Cardiac septum (tissue), 1 donor: ENCODE measurements at regions not wholly inside any gene's neighbourhood (a gene's known extent, or its start where the extent isn't known, plus 50 kb on each side); places are given as distances from the start of the nearest gene placed in this dataset.
"Not testable (repeated sequence)": the region's sequence is repeated elsewhere in the genome, so short reads cannot be mapped to it uniquely, and the experiment has no call there.

Experiments used
- DNase-seq: peaks from one replicate; pipeline ENCODE4 v3.0.0-alpha.2; 2020; ENCODE audit warnings: low spot score
- intact Hi-C: fragments of 100-400 bp; cut with DNase I; formaldehyde crosslinking; loops from one replicate; pipeline ENCODE4 v1.14.0; 2022
- donor health status: DM: no; HTN: no; CAD: no.

- DNase-seq, result no peak
- intact Hi-C loops, result no loop called here
Measured at GRCh38 chr4:141435446-141436225, 200.7 kb upstream of the IL15 start.

- DNase-seq, result no peak
- intact Hi-C loops, result no loop called here
Measured at GRCh38 chr4:141439223-141439622, 197.2 kb upstream of the IL15 start.

- DNase-seq, result no peak
- intact Hi-C loops, result no loop called here
Measured at GRCh38 chr4:141447761-141448160, 188.6 kb upstream of the IL15 start.

- intact Hi-C loops, result no loop called here
Measured at GRCh38 chr4:141448490-141448889, 187.9 kb upstream of the IL15 start.

GRCh38 chr4:141449927-141450326, 186.5 kb upstream of the IL15 start:
- no peak for DNase-seq
- intact Hi-C loops, result no loop called here

More at GRCh38 chr4:141448490-141448889, 187.9 kb upstream of the IL15 start:
- DNase-seq, result no peak

GRCh38 chr4:141455651-141456050, 180.7 kb upstream of the IL15 start:
- intact Hi-C loops, result no loop called here
- no peak for DNase-seq

- intact Hi-C loops, result no loop called here
- no peak for DNase-seq
Measured at GRCh38 chr4:141457653-141458052, 178.7 kb upstream of the IL15 start.

GRCh38 chr4:141458501-141458900, 177.9 kb upstream of the IL15 start:
- intact Hi-C loops, result no loop called here
- DNase-seq, result no peak

- intact Hi-C loops, result no loop called here
- DNase-seq, result no peak
Measured at GRCh38 chr4:141459020-141459419, 177.4 kb upstream of the IL15 start.

- no peak for DNase-seq
- intact Hi-C loops, result no loop called here
Measured at GRCh38 chr4:141462361-141462760, 174.0 kb upstream of the IL15 start.

GRCh38 chr4:141463678-141464077, 172.7 kb upstream of the IL15 start:
- intact Hi-C loops, result no loop called here
- no peak for DNase-seq

GRCh38 chr4:141464366-141464765, 172.0 kb upstream of the IL15 start:
- no peak for DNase-seq
- intact Hi-C loops, result no loop called here

GRCh38 chr4:141465171-141465570, 171.2 kb upstream of the IL15 start:
- intact Hi-C loops, result no loop called here

GRCh38 chr4:141467225-141467624, 169.2 kb upstream of the IL15 start:
- DNase-seq, result no peak
- intact Hi-C loops, result no loop called here

More at GRCh38 chr4:141465171-141465570, 171.2 kb upstream of the IL15 start:
- no peak for DNase-seq

GRCh38 chr4:141469392-141469791, 167.0 kb upstream of the IL15 start:
- intact Hi-C loops, result no loop called here
- DNase-seq, result no peak

GRCh38 chr4:141473026-141473540, 163.3 kb upstream of the IL15 start:
- intact Hi-C loops, result no loop called here
- DNase-seq, result no peak

GRCh38 chr4:141473952-141474351, 162.4 kb upstream of the IL15 start:
- intact Hi-C loops, result no loop called here
- no peak for DNase-seq

- DNase-seq, result no peak
- intact Hi-C loops, result no loop called here
Measured at GRCh38 chr4:141480950-141481349, 155.4 kb upstream of the IL15 start.

- DNase-seq, intact Hi-C loops: not testable (repeated sequence)
Measured at GRCh38 chr4:141484298-141484697, 152.1 kb upstream of the IL15 start.

GRCh38 chr4:141486375-141486997, 149.9 kb upstream of the IL15 start:
- intact Hi-C loops, result no loop called here
- no peak for DNase-seq

- intact Hi-C loops, result no loop called here
- no peak for DNase-seq
Measured at GRCh38 chr4:141497627-141498026, 138.8 kb upstream of the IL15 start.
